GM04503 (cell line): ENCODE measurements at regions not wholly inside any gene's neighbourhood (a gene's known extent, or its start where the extent isn't known, plus 50 kb on each side); places are given as distances from the start of the nearest gene placed in this dataset.

Source experiments
- DNase-seq: peaks from one replicate; pipeline ENCODE4 v3.0.0-alpha.2; 2012; ENCODE audit warnings: low read depth

DNA sequence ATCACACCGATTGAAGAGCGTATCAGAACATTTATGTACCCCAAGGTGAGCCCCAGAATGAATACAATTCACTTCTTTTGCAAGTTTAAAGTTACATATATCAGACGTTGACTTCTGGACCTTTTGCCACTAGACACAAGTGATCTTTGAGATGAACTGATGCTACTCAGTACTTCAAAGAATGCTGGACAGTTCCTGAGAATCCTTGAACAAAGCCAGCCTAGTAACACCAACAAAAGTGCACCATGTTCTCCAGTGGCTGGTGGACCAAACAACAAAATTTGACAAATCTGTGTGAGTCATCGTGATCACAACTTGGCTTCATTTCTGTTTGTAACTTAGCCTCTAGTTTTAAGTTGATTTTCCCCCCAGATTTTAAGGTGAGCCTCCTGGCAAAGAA lies 355.7 kb downstream of the SOX2 start:
- no peak for DNase-seq

DNA sequence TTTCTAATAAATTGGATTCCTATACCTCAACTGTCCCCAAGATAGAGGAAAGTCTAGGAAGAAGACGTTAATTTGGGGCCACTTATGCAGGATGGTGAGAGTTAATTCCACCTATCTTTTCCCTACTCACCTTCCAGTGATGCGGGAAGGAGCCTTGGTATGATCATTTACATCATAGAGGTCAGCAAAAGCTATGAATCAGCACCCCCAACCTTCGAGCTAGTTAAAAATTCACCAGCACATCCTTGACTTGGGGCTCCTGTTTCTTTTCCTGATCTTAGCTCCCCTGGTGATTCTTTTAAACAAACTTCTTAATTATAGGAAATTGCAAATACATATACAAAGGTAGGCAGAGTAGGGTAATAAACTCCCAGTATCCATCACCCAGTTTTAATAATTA lies 366.6 kb downstream of the SOX2 start:
- no peak for DNase-seq

GRCh38 chr3:182078929-182079328 lies 367.2 kb downstream of the SOX2 start:
- DNase-seq: no peak

DNA sequence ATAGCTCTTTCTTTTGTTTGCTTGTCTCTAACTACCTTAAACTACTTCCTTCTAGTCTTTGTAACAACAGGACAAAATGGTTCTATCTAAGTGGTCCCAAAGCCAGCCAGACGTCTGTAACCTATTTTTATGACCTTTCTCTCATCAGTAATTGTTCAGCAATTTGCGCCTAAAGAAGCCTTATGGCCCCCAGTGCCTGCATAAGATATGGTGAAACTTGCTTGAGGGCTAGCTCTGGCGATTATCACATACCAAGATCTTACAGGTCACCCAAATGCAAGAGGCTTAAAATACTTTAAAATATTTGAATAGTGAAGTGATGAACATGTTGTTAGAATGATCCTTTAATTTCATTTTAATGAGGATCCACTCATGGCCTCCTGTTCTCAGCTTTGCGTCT lies 369.4 kb downstream of the SOX2 start:
- DNase-seq: no peak

DNA sequence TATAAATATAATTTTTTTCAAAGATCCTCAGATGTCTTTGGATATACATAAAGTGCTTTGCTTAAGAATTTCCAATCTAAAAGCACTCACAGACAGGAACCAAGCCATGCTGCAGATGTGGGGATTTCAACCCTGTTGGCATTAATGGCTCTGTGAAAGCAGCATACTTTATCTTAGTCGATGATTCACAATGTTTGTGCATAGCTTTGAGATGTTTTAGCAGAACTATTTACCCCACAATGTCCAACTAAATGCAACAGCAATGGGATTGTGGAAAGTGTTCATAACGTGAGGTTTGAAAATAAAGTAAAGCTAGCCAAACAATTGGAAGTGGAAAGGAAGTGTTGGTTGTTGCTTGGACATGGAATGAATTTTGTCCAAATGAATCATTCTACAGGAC lies 371.4 kb downstream of the SOX2 start:
- DNase-seq: no peak

GRCh38 chr3:182092662-182093262 lies 381.0 kb downstream of the SOX2 start:
- DNase-seq: no peak

DNA sequence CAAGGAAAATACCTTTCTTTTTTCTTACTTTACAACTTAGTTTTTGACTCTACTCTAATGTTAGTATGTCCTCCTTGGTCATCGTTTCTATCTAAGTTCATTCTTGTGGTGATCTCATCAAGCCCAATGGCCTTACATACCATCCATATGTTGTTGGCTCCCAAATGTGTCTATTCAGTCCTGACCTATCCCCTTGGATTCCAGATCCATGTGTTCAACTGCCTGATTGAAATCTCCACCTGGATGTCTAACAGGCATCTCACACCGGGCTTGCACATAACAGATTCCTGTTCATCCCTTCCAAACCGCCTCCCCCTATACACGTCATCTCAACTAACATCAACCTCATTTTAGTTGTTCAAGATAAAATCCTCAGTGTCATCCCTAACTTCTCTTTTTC lies 382.6 kb downstream of the SOX2 start:
- DNase-seq: no peak

- DNase-seq: no peak
Observed at GRCh38 chr3:182104881-182105280, 393.2 kb downstream of the SOX2 start.

GRCh38 chr3:182105875-182106274 lies 394.1 kb downstream of the SOX2 start:
- DNase-seq: no peak

DNA sequence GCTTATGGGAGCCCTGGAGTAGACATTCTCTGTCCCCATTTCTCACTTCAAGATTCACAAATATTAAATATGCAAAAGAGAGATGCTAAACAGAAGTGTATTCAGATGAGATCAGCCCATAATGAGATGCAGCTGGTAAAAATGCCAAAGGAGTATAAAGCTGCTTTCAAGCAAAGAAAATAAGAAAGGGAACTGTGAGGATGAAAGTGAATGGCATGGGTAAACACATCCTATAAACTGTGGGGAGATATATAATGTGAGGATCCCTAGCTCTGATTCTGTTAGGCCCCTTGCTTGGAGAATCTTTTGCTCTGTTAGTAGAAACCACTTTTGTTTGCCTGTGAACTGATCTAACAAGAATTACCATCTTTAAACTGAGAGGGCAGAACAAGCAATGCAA lies 396.6 kb downstream of the SOX2 start:
- DNase-seq: no peak

- no peak for DNase-seq
Observed at GRCh38 chr3:182111967-182112366, 400.2 kb downstream of the SOX2 start.

DNA sequence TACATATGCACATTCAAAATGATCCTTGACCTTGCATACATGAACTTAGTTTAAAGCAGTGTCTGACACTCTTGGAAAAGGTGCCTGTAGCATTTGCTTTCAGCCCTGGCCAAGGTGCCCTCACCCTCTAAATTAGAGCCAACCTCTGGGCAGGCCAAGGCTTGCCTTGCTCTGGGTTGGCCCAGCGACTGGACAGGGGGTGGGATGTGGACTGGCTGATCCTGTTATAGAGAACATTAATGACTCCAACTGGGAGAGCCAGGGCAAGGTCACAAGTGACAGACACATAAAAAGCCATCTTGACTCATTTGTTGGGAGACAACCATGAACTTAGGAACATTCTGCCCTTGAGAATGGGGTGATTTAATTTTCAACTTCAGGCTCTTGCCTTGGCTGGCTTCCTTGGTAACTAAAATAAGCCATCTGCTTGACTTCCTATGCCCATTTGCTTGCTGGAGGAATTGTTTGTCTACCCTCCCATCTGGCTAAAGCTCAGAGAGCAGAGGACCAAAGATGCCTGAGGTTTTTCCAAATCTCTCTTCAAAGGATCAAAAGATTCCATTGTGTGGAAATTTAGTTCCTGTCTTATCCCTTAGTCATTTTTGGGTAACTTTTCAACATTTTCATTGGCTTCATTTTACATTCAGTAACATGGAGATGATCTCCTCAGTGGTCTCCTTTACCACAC lies 403.7 kb downstream of the SOX2 start:
- DNase-seq: no peak

GRCh38 chr3:182116386-182116785 lies 404.7 kb downstream of the SOX2 start:
- no peak for DNase-seq

DNA sequence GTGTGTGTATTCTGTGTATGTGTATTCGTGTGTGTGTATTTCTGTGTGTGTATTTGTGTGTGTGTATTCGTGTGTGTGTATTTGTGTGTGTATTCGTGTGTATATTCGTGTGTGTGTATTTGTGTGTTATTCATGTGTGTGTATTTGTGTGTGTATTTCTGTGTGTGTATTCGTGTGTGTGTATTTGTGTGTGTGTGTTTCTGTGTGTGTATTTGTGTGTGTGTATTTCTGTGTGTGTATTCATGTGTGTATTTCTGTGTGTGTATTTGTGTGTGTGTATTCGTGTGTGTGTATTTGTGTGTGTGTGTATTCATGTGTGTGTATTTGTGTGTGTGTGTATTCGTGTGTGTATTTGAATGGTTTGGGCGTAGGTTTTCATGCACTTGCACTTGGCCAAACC lies 405.4 kb downstream of the SOX2 start:
- no peak for DNase-seq

DNA sequence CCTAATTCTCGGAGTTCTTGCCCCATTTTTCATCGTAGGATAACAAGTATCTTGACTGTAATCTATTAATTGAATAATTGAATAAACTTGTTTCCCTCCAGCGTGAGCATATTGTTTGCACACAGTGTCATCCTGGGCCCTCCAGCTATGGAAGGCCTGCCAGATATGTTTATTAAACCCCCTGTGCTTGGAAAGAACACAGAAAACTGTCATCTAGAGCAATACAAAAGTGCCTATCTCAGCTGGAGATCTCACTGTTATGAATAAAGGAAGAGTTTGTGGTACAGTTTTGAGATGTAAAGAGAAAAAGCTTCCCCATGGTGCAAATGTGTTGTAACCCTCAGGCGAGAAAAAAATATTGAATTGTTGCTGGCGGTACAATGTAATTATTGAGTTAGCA lies 405.9 kb downstream of the SOX2 start:
- DNase-seq: no peak

GRCh38 chr3:182118066-182118465 lies 406.3 kb downstream of the SOX2 start:
- no peak for DNase-seq

- DNase-seq: no peak
Observed at GRCh38 chr3:182121401-182121800, 409.7 kb downstream of the SOX2 start.

GRCh38 chr3:182122779-182123178 lies 411.1 kb downstream of the SOX2 start:
- no peak for DNase-seq

GRCh38 chr3:182124187-182124586 lies 412.5 kb downstream of the SOX2 start:
- no peak for DNase-seq

- no peak for DNase-seq
Observed at GRCh38 chr3:182124716-182125115, 413.0 kb downstream of the SOX2 start.

GRCh38 chr3:182129740-182130139 lies 418.0 kb downstream of the SOX2 start:
- no peak for DNase-seq

- no peak for DNase-seq
Observed at GRCh38 chr3:182133752-182134151, 422.0 kb downstream of the SOX2 start.

GRCh38 chr3:182135056-182135455 lies 423.3 kb downstream of the SOX2 start:
- DNase-seq: no peak
